HG03457 (cell line): ENCODE measurements at regions not wholly inside any gene's neighbourhood (a gene's known extent, or its start where the extent isn't known, plus 50 kb on each side); places are given as distances from the start of the nearest gene placed in this dataset.

ENCODE experiments used
- ATAC-seq: cut with Tn5 transposase; IDR thresholded peaks from one replicate; pipeline ENCODE4 v1.9.1; 2021; ENCODE audit warnings: moderate number of reproducible peaks; ENCODE audit not compliant: unreplicated experiment

DNA sequence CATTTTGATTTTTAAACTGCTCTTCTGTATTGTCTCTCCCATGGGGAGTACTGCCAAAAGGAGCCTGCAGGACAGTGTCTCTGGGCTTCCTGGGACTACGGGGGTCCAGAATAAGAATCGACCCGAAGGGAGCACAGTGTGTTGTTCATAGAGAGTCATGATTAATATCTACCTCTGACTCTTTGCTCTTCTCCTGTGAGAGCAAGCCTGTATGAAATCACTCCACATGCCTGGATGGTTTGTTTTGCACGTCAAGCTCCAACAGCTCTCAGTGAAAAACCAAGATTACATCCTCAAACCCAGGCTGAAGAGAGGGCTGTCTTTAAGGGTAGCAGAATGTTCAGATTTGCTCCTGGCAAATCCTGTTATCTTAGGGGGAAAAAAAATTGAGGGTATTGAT, 1860.0 kb upstream of the WWC1 start:
- ATAC-seq, result no peak

DNA sequence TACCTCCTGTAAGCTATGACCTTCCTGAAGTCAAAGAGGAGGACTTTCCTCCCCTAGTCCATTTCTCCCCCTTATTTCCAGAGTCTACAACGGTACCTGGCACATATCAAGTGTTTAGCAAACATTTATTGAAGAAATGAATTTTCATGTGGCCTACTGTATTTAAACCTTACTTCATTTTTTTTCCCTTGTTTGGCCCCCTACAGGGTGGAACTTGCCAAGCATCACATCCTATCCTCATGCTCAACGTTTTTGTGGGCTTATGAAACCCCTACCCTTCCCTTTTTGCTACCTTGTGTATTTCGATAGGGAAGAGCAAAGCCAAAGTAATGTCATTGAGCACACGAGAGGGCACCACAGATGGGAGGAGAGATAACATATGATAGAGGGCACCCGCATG, 1857.8 kb upstream of the WWC1 start:
- ATAC-seq, result no peak

DNA sequence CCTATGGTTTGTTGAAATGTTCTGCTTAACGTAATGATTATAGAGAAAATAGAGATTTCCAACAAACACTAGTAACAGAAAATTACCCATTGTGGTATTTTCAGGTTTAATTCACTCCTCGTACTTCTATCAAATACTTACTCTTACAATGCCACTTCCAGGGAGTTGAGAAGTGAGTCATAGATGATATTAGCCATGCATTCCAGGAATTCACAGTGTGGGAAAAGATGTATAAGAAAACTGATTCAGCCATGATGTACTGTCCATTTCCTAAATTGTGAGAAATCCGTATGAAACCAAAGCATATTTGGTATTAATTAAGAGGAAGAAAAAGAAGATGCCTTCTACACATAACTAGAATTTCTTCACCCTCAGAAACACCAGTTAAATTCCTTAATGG, 1854.6 kb upstream of the WWC1 start:
- no peak for ATAC-seq

DNA sequence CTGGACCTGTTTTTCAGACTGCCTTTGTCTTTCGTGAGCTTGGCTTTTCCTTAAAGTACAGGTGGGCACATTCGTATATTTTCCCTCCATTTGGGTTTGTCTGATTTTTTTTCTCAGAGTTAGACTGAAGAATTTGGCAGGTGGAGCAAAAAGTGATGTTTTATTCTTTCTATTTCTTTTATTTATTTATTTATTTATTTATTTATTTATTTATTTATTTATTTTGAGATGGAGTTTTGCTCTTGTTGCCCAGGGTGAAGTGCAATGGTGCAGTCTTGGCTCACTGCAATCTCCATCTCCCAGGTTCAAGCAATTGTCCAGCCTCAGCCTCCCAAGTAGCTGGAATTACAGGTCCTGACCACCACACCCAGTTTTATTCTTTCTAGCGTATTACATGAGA, 1805.1 kb upstream of the WWC1 start:
- no peak for ATAC-seq

DNA sequence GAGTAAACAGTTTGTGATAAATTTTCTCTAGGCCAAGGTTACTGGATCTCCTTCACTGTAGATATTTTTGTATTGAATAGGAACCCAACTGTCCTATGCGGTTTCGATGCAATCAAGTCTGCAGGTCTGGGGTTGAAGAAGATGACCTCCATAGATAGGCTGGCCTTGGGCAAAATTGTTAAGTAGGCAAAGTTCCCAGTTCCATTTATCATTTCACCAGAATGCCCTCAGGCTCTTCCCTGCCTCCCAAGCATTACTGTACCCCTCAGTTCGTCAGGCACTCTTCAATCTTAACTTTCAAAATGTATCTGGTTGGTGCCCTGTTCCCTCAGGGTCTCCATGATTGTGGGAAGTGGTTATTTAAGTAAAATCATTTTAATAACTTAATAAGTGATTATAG, 1802.9 kb upstream of the WWC1 start:
- ATAC-seq, result no peak

DNA sequence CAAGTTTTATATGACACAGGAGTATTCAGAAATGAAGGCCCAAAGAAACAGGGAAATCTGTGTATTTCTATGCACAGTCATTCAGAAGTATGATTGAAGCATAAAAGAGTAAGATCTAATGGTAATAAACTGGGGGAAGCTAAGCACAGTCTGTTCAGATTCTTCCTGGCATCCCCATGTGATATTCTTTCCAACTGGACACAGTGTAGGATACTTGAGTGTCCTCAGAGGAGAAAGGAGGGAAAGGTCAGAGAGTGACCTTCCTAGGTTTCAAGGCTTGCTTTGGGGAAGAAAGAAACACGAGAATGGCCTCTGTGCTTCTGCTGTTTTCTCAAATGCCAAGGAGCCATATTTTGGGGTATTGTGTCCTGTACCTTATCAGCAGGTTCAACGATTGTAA, 1798.4 kb upstream of the WWC1 start:
- ATAC-seq, result no peak

DNA sequence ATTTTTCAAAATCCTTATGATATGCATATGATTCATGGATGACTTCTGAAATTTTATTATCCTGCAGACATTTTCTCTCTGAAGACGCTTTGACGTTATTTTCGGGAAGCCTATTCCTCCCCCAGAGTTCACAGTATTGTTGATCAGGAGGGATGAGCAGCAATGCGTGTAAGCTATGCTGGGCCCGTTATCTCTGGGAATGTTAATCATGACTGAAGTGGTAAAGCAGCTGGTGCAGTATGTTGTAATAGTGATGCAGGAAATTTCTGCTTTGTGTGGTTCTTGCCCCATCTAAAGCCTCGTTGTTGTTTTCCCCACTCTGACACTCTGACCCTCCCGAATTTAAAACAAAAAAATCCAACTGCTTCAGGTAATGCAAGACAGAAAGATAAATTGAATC, 1797.8 kb upstream of the WWC1 start:
- no peak for ATAC-seq

DNA sequence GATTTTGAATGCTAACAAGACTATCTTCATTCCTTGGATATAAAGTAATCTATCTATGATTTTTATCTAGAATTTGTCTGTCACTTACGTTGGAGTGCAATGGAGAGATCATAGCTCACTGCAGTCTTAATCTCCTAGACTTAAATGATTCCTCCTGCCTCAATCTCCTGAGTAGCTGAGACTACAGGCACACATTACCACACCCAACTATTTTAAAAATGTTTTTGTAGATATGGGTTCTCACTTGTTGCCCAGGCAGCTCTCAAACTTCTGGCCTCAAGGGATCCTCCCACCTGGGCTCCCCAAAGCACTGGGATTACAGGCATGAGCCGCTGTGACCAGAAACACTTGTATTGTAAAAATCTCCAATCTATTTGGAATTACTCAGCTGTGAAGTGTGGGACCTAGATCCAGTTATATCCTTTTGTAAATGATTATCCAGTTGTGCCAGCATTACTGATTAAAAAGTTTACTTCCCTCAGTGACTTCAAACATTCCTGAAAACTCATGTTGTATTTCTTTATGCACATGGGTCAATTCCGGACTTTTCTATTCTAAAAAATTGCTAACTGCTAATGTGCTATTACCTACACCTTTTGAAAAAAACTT, 1793.8 kb upstream of the WWC1 start:
- no peak for ATAC-seq

DNA sequence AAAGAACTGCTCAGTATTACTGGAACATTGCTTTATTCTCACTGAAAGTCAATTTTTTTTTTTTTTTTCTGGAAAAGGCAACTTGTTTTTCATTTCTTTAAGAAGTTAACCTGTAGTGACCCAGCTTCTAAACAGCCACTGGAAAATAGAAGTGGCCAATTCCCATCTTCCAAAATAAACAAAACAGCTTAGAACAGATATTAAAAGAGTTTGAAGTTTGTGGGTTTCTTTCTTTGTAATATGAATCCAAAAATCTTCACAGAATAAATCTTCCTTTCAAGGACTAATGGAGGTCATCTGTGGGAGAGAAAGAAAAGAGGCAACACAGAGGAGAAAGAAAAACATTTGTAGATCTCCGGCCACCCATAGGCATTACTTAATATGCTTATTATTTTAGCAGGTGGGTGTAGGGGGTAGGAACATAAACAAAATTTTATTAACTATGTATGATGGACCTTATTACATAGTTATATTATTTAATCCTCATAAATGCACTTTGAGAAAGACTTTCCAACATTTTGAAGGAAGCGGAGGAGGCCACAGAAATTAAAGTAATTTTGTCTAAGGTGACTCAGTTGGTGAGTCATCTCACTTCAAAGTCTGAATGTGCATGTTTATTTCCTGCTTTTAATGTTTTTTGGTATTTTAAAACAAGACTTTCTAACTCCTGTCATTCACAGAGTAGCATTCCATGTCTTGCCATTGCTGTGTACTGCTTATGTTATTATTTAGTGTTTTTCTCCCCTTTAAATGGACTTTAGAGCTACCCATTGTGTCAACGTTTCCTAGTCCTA, 1791.8 kb upstream of the WWC1 start:
- no peak for ATAC-seq

DNA sequence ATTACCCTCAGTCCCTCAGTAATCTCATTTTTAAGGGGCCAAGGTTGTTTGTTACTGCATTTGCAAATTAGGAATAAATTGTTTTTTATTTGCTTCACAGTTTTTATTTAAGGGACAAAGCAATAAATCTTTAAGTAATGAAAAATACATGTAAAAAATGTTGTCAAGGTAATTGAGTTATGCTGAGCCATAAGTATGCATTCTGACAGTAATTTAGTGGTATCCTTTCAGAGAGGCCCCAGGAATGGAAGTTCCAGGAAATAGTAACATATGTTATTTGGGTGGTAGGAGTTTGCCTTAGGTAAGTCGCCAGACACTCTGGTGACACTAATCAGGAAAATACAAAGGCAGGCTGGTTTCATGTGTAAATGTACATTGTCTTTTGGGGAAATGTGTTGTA, 1787.9 kb upstream of the WWC1 start:
- no peak for ATAC-seq

DNA sequence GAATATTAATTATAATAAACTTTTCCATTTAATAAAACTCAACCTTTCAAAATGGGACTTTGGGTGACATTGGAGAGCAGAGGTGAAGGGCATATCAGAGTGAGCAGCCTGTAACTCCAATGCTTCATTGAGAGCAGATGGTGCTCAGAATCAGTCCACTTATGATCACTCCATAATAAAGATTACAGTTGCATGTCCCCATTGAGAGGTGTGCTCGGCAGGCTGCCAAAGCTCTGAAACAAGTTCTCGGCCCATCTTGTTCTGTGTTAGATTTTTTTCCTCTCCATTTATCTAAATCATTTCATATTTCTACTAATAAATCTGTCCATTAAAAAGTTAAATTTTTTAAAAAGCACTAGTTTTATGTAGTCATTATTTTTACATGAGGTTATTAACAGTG, 1786.4 kb upstream of the WWC1 start:
- no peak for ATAC-seq

DNA sequence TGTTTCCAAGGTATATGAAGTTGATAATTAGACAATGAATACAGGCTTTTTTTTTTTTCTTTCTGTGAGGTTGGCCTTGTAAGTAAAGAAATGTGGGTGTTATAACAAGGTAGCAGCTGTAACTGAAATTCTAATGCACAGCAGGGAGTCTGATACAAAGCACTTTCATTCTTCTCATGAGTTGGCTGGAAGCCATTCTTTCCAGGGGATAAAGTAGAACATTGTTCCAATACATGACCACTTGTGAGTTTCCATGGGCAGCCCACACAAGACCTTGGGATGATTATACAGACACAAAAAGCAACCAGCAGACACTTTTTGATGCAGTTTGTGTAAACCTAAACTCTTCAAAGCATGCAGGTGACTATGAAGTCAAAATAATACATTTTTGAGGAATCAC, 1785.9 kb upstream of the WWC1 start:
- no peak for ATAC-seq

DNA sequence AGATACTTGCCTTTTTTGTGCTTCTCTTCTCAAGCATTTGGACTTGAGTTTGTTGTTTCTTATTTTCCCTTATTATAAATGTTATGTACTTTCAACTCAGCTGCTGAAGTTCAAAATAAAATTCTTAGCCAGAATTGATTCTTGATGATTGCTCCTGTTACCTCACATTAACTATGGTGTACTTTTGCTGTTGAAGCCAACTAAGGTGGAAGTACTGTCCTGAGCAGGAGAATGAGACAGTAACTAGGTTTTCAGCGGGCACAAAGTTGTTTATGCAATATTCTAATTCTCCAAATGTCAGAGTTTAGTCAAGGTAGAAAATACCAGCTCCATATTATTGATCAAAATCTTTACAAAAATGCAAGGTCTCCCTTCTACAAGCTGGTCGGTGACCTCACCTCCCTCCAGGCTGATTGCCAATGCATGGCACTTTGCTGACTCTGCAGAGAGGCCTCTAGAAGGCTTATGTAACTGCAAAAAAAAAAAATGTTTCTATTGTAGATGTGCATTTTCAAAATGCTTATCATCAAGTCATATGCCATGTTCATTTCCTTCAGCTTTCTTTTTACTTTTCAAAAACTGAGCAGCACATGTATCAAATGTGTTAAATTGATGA, 1783.5 kb upstream of the WWC1 start:
- ATAC-seq, result no peak

DNA sequence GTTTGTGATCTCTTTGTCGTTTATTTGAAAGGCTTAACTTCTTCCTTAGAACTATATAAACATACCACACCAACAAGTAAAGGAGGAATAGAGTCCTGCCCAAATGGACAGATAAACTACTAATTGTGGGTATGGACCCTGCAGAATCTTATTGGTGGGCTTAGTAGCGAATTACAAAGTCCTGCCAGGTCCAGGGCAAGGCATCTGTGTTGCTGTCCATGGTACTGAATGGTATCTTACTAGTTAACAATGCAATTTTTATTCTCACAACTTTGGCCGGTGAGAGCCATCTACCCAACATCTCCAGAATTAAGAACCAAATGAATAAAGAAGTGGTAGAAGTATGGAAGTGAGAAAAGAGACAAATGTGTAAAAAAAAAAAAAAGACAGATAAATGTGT, 1782.4 kb upstream of the WWC1 start:
- no peak for ATAC-seq

DNA sequence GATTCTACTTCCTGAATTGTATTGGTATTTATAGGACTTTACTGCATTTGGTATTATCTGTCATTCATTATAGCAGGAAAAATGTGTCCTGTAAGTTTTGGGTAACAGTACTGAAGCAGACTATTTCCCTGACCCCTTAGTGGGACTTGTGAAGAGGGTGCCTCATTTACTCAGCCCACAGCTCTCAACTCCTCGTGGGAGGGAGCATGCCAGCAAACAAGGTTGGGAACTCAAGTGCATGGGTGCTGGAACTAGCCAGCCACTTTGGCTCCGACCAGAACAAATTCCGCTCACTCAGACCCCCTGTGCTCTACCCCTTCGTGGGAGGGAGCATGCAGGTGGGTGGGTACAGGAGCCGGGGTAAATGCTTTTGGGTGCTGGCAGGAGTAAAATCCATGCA, 1773.5 kb upstream of the WWC1 start:
- no peak for ATAC-seq

DNA sequence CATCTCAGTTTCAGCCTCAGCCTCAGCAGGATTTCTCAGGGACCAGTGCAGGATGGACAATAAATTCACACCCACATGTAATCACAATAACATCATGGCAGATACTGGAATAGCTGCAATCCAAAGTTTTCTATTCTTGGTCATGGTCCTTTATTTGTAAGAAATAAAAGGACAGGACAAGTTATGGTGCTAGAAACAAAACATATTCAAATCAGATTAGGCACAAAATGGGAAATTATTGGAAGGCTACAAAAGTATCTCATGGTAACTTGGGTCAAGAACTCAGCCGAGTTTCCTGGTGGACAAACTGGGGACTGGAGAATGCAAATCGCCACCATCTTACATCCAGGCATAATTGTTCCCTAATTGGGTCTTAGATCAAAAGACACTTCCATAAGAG, 1768.2 kb upstream of the WWC1 start:
- no peak for ATAC-seq

DNA sequence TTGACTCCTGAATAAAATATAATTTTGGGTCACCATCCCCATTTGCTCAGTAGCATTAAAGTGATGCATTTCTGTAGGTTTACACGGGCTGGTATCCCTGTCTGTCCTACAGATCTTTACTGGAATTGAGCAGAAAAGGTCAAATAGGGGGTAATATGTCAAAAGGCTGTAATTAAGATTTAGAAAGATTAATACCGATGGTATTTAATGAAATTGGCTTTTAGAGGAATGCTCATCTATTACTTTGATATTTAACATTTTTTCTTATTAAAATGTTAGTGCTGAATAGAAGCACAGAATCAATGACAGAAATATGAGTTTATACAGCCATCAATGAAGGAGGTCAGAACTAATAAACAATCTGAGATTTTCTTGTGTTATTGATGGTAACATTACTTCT, 1762.2 kb upstream of the WWC1 start:
- no peak for ATAC-seq

DNA sequence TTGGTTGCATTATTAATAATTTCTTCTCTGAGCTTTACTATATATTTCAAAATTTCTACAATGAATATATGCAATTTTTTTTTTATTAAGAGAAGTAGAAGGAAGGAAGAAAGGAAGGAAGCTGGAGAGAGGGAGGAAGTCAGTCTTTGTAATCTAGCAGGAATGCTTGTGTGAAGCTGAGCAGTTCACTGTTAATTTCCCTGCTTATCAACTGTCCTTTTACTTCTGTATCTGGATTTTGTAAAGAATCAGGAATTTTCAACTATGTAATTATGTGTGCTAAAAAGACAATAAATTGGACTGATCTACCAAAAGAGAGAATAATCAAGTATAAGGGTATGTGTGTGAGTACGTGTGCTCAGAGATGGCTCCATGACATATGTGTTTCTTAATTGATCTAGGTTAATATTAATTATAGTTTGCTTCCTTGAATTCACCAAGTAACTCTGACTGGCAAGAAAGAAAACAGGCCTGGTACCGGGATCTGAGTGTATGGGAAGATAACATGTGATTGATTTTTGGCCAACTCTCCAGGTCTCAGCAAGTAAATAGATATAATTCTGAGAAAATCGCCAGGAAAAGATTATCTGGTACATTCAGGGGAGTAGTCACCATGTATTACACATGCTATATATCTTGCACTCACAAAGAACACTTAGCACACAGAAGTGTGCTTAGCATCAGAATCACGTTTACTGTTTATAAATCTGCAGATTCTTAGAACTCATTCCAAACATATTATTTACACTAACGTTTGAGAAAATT, 1758.8 kb upstream of the WWC1 start:
- ATAC-seq, result no peak

DNA sequence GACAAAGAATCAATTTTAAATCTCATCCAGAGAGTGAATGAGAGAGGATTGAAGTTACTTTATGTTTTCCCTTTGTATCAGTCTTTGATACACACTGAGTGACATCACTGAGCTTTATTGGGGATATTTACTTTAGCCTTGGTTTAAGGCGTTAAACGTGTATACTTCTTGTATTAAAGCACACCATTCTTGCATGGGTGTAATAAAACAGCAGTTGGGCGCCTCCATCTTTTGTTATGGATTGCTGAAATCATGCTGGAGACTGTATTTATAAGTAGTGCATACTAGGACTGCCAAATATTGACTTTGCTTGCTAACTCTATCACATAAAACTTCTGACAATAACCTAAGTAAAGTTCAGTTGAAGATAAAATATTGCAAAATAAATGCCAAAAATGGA, 1755.8 kb upstream of the WWC1 start:
- ATAC-seq, result no peak

DNA sequence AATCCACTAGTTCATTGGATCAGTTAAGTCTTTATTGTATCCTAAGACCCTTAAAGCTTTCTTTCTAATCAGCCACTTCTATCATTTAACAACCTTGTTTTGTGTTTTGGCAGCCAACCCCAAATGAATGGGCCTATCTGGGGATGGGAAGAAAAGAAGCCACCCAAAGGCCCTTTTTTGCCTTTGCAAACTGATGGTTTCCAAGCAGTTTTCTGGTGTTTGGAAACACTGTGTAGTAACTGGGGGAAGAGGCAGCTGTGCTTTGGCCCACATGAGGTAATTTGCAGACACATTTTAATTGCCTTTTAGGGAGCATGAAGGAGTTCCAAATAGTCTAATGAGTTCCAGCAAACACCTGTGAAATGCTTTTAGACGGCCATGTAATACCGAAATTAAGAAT, 1751.3 kb upstream of the WWC1 start:
- no peak for ATAC-seq

DNA sequence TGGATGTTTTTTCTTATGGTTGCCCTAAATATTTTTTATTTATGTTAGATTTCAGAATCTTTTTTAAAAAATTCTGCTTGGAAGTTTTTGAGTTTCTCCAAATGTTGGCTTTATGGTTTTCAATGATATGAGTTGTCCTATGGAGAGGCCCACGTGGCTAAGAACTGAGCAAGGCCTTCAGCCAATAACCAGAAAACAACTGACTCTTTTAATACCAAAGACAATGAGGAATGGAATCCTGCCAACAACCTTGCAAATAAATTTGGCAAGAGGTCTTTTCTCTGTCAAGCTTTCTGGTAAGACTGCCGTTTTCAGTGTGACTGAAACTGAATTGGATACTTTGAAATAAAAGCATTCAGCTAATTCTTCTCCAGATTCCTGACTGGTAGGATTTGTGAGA, 1740.1 kb upstream of the WWC1 start:
- no peak for ATAC-seq

DNA sequence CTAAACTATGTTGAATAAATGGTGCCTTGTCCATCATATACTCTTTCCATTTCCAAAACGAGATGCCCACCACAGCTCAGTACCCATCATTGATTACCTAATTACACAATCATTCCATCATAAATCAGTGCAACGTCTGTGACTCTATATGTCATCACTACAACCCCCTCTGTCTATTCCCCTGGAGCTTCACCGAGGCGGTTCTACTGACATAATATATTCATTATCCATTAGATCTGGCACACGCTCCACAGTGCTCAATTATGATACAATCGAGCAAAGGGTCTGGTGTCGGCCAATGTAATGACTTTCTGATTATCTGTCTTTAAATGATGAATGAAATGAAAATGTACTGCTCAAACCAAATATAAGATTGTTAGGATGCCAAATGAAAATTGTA, 1737.7 kb upstream of the WWC1 start:
- ATAC-seq, result no peak
